ENCODE measurements at regions not wholly inside any gene's neighbourhood (a gene's known extent, or its start where the extent isn't known, plus 50 kb on each side); places are given as distances from the start of the nearest gene placed in this dataset.

DNA sequence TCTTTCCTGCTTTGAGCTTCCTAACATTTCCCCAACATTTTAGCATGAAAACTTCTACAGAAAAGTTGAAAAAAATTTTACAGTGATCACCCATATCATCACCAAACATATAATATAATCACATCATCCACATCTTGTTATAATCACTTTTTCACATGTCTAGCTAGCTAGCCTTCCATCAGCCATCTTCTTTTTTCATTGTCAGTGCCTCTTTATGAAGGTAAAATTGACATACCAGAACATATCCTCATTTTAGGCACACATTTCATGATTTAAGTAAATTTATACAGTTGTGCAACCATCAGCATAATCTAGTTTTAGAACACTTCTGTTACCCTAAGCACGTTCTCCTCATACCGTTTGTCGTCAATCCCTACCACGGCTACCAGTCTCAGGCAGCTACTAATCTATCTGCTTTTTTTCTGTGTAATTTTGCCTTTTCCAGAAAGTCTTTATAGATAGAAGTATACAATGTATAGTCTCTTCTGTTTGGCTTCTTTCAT, 73.7 kb downstream of the VEGFA start:
- peaks cover 0 to 4% (median 0%) of the 10 kb centered on the region in 4 donors for H3K4me1 ChIP-seq
- H3K27ac ChIP-seq: peak overlapping the region in 2 of 4 donors; percentile 65 to 69

DNA sequence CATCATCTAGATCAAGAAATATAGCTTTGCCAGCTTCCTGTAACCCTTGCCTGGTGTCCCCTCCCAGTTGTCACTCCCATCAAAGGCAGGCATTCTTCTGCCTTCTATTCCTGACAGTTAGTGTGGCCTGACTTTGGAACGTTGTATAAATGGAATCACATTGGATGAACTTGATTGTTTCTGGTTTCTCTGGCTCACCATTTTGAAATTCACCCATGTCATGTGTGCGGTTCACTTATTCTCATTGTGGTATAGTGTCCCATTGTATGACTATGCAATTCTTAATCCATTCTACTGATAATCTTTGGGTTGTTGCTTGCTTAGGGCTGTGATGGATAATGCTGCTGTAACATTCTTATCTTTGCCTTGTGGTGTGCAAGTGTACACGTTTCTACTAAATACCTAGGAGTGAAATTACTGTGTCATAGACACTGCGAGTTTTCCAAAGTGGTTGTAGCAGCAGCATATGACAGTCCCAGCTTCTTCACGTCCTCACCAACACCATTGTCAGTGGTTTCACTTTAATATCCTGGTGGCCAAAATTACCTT, 73.2 kb downstream of the VEGFA start:
- no peak for DNase-seq
- peak overlapping the region in 3 of 4 donors; percentile 42 to 69 (median 65) for H3K27ac ChIP-seq

More for the DNA sequence above, 73.7 kb downstream of the VEGFA start:
- TF ChIP-seq, protein P1, sequence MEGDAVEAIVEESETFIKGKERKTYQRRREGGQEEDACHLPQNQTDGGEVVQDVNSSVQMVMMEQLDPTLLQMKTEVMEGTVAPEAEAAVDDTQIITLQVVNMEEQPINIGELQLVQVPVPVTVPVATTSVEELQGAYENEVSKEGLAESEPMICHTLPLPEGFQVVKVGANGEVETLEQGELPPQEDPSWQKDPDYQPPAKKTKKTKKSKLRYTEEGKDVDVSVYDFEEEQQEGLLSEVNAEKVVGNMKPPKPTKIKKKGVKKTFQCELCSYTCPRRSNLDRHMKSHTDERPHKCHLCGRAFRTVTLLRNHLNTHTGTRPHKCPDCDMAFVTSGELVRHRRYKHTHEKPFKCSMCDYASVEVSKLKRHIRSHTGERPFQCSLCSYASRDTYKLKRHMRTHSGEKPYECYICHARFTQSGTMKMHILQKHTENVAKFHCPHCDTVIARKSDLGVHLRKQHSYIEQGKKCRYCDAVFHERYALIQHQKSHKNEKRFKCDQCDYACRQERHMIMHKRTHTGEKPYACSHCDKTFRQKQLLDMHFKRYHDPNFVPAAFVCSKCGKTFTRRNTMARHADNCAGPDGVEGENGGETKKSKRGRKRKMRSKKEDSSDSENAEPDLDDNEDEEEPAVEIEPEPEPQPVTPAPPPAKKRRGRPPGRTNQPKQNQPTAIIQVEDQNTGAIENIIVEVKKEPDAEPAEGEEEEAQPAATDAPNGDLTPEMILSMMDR (IDR thresholded peaks at IDR 0.05): no peak
- TF ChIP-seq POLR2A (IDR thresholded peaks at IDR 0.05): no peak
- Histone ChIP-seq H3K9me3 (no peaks in the 10 kb centered on the region), H3K4me3 (no peak overlapping the region), H3K36me3 (no peaks in the 10 kb centered on the region), H3K27me3 (no peaks in the 10 kb centered on the region)
- no peak for DNase-seq

GRCh38 chr6:43842231-43842794, 72.3 kb downstream of the VEGFA start:
- H3K36me3 ChIP-seq: no peaks in the 10 kb centered on the region
- DNase-seq: no peak
- no peaks in the 10 kb centered on the region for H3K27me3 ChIP-seq
- H3K4me1 ChIP-seq: peaks cover 0 to 5% (median 0%) of the 10 kb centered on the region in 4 donors
- no peaks in the 10 kb centered on the region for H3K9me3 ChIP-seq
- no peak overlapping the region for H3K4me3 ChIP-seq
- H3K27ac ChIP-seq: peak overlapping the region in 3 of 4 donors; percentile 41 to 69 (median 65)
- no peak for TF ChIP-seq POLR2A (IDR thresholded peaks at IDR 0.05)
- TF ChIP-seq, protein P1 (IDR thresholded peaks at IDR 0.05): no peak

More for the DNA sequence above, 73.2 kb downstream of the VEGFA start:
- TF ChIP-seq, protein P1 (IDR thresholded peaks at IDR 0.05): no peak
- TF ChIP-seq POLR2A (IDR thresholded peaks at IDR 0.05): no peak
- H3K4me3 ChIP-seq: no peak overlapping the region
- no peaks in the 10 kb centered on the region for H3K9me3 ChIP-seq
- no peaks in the 10 kb centered on the region for H3K36me3 ChIP-seq
- H3K4me1 ChIP-seq: peaks cover 0 to 5% (median 0%) of the 10 kb centered on the region in 4 donors
- no peaks in the 10 kb centered on the region for H3K27me3 ChIP-seq

- Histone ChIP-seq H3K4me3 (no peak overlapping the region), H3K36me3 (no peaks in the 10 kb centered on the region), H3K27me3 (no peaks in the 10 kb centered on the region), H3K4me1 (peaks cover 0 to 5% (median 0%) of the 10 kb centered on the region in 4 donors), H3K9me3 (no peaks in the 10 kb centered on the region), H3K27ac (no peak overlapping the region)
- TF ChIP-seq POLR2A (IDR thresholded peaks at IDR 0.05): no peak
- TF ChIP-seq, protein P1 (IDR thresholded peaks at IDR 0.05): no peak
- no peak for DNase-seq
Measured at GRCh38 chr6:43840490-43841218, 70.6 kb downstream of the VEGFA start.

- H3K4me1 ChIP-seq: peaks cover 0 to 15% (median under 1%) of the 10 kb centered on the region in 4 donors
- peak in 2 of 3 donors; percentile 66 to 78 for DNase-seq
- H3K27ac ChIP-seq: peak overlapping the region in 2 of 4 donors; percentile 43 to 64
- H3K27me3 ChIP-seq: no peaks in the 10 kb centered on the region
- TF ChIP-seq, protein P1 (IDR thresholded peaks at IDR 0.05): peak in 4 of 6 experiments; percentile 22 to 66 (median 62)
- peak in 1 of 2 donors; percentile 12 for TF ChIP-seq POLR2A (IDR thresholded peaks at IDR 0.05)
- H3K9me3 ChIP-seq: no peaks in the 10 kb centered on the region
- no peaks in the 10 kb centered on the region for H3K36me3 ChIP-seq
- H3K4me3 ChIP-seq: no peak overlapping the region
Measured at GRCh38 chr6:43838276-43839036, 68.4 kb downstream of the VEGFA start.
